IMR-90 (cell line): ENCODE measurements at regions not wholly inside any gene's neighbourhood (a gene's known extent, or its start where the extent isn't known, plus 50 kb on each side); places are given as distances from the start of the nearest gene placed in this dataset.

ENCODE experiments used
- ATAC-seq: fragments of 200-7000 bp; cut with Tn5 transposase; 2 replicates; pipeline ENCODE4 v1.9.1; 2020; ENCODE audit warnings: low read depth, mild to moderate bottlenecking, moderate library complexity
- BruUV-seq: library from RNA; stranded (reverse); fragments of 400-500 nt; replicated peaks from 2 replicates; lab custom pipeline; 2021; lab: Mats Ljungman, UMichigan
- CTCF ChIA-PET: fragments of 300-600 bp; formaldehyde crosslinking; extraction: SDS; loops from one replicate; lab custom pipeline; 2021; ENCODE audit warnings: antibody characterized with exemption; lab: Yijun Ruan, JAX
- POLR2A ChIA-PET: fragments of 300-600 bp; sonication (Branson Sonifier 250); formaldehyde crosslinking; loops from one replicate; lab custom pipeline; 2022; ENCODE audit warnings: antibody characterized with exemption; ENCODE audit not compliant: unreplicated experiment; lab: Charles Lee
- DNase-seq: peaks from one replicate; pipeline ENCODE4 v3.0.0; 2013
- H2AFZ ChIP-seq: replicated peaks from 2 replicates; pipeline ENCODE3; 2013; ENCODE audit warnings: low read length, mild to moderate bottlenecking; ENCODE audit not compliant: poor library complexity
- H2AK5ac ChIP-seq: 2 replicates; pipeline ENCODE4 v1.6.1; 2013; ENCODE audit warnings: low read depth, low read length, inconsistent platforms
- H2AK9ac ChIP-seq: replicated peaks from 2 replicates; pipeline ENCODE3; 2013; ENCODE audit warnings: mild to moderate bottlenecking, low read depth, low read length, moderate library complexity; ENCODE audit not compliant: poor library complexity
- H2BK120ac ChIP-seq: 2 replicates; pipeline ENCODE4 v1.6.1; 2013; ENCODE audit warnings: low read depth, low read length, inconsistent platforms
- H2BK15ac ChIP-seq: 3 replicates; pipeline ENCODE4 v1.6.1; 2013; ENCODE audit warnings: low read depth, low read length, inconsistent platforms
- H2BK20ac ChIP-seq: 2 replicates; pipeline ENCODE4 v1.6.1; 2013; ENCODE audit warnings: low read depth, mild to moderate bottlenecking, inconsistent platforms, low read length, moderate library complexity
- H2BK5ac ChIP-seq: 2 replicates; pipeline ENCODE4 v1.6.1; 2013; ENCODE audit warnings: mild to moderate bottlenecking, low read depth, low read length, inconsistent platforms; ENCODE audit not compliant: poor library complexity, severe bottlenecking
- H3K14ac ChIP-seq: replicated peaks from 2 replicates; pipeline ENCODE4 v1.6.1; 2013; ENCODE audit warnings: low read depth, low read length, inconsistent platforms
- H3K18ac ChIP-seq: 2 replicates; pipeline ENCODE4 v1.6.1; 2013; ENCODE audit warnings: low read depth, low read length, control low read depth
- H3K23ac ChIP-seq: 2 replicates; pipeline ENCODE4 v1.6.1; 2013; ENCODE audit warnings: low read depth, low read length, inconsistent platforms
- H3K27ac ChIP-seq: 2 replicates; pipeline ENCODE4 v1.5.1; 2013; ENCODE audit warnings: mild to moderate bottlenecking, control low read depth, low read length; ENCODE audit not compliant: insufficient read depth
- H3K27me3 ChIP-seq: 2 replicates; pipeline ENCODE4 v1.6.1; 2013; ENCODE audit warnings: low read length; ENCODE audit not compliant: control insufficient read depth, insufficient read depth
- H3K36me3 ChIP-seq: 2 replicates; pipeline ENCODE4 v1.6.1; 2013; ENCODE audit warnings: low read length, mixed read lengths; ENCODE audit not compliant: control insufficient read depth, insufficient read depth
- H3K4ac ChIP-seq: 2 replicates; pipeline ENCODE4 v1.6.1; 2013; ENCODE audit warnings: low read depth, low read length, inconsistent platforms
- H3K4me1 ChIP-seq: 2 replicates; pipeline ENCODE4 v1.6.1; 2013; ENCODE audit warnings: low read length, mixed read lengths; ENCODE audit not compliant: control insufficient read depth, insufficient read depth
- H3K4me2 ChIP-seq: 2 replicates; pipeline ENCODE4 v1.6.1; 2013; ENCODE audit warnings: low read depth, mild to moderate bottlenecking, control low read depth, low read length, moderate library complexity
- H3K4me3 ChIP-seq: 2 replicates; pipeline ENCODE4 v1.5.1; 2013; ENCODE audit warnings: low read depth, mild to moderate bottlenecking, control low read depth, low read length, moderate library complexity; ENCODE audit not compliant: insufficient read depth
- H3K56ac ChIP-seq: 2 replicates; pipeline ENCODE4 v1.6.1; 2013; ENCODE audit warnings: low read length, inconsistent platforms; ENCODE audit not compliant: insufficient read depth; ENCODE audit errors: extremely low read depth
- H3K79me1 ChIP-seq, 2 experiments: 2 replicates each; pipeline ENCODE4 v1.6.1; 2013; ENCODE audit warnings: low read length in 2 of 2, inconsistent platforms in 1 of 2, low read depth in 1 of 2
- H3K9ac ChIP-seq: 2 replicates; pipeline ENCODE4 v1.6.1; 2013; ENCODE audit warnings: low read depth, low read length, control low read depth
- H3K9me1 ChIP-seq: 2 replicates; pipeline ENCODE4 v1.6.1; 2013; ENCODE audit warnings: low read length, inconsistent platforms; ENCODE audit not compliant: insufficient read depth
- H3K9me3 ChIP-seq: 2 replicates; pipeline ENCODE4 v1.6.1; 2013; ENCODE audit warnings: low read length; ENCODE audit not compliant: control insufficient read depth, insufficient read depth
- H4K20me1 ChIP-seq: 2 replicates; pipeline ENCODE4 v1.6.1; 2013; ENCODE audit warnings: low read length, inconsistent platforms; ENCODE audit not compliant: insufficient read depth
- H4K5ac ChIP-seq: 2 replicates; pipeline ENCODE4 v1.6.1; 2013; ENCODE audit warnings: mild to moderate bottlenecking, low read depth, low read length, control low read depth
- H4K8ac ChIP-seq, 2 experiments: 2 replicates each; pipeline ENCODE4 v1.6.1; 2013; ENCODE audit warnings: low read depth in 2 of 2, low read length in 2 of 2, control low read depth in 1 of 2, inconsistent platforms in 1 of 2
- H4K91ac ChIP-seq: 2 replicates; pipeline ENCODE4 v1.6.1; 2013; ENCODE audit warnings: low read depth, low read length, inconsistent platforms; ENCODE audit not compliant: insufficient read depth
- CHD1 ChIP-seq: IDR thresholded peaks from 2 replicates; pipeline ENCODE4 v1.6.1; 2012; ENCODE audit warnings: low read depth, low read length, improper control_type of control experiment
- RCOR1 ChIP-seq: IDR thresholded peaks from 2 replicates; pipeline ENCODE4 v1.6.1; 2012; ENCODE audit warnings: mild to moderate bottlenecking, low read length, improper control_type of control experiment; ENCODE audit not compliant: insufficient replicate concordance
- WGBS, 2 experiments: methylation state at CpG; one replicate each; pipeline versions ENCODE4 v1.1.5 to v1.1.7; 2013; ENCODE audit warnings: missing lambda C conversion rate in 2 of 2; ENCODE audit not compliant: insufficient read length in 1 of 2; ENCODE audit errors: extremely low coverage in 2 of 2; 5-methylcytosine and 5-hydroxymethylcytosine counted together
- dilution Hi-C: fragments of 300-500 bp; cut with HindIII; formaldehyde crosslinking; loops from one replicate; pipeline ENCODE4 v1.14.3; 2018; ENCODE audit warnings: low sequenced_read_pairs; ENCODE audit not compliant: unreplicated experiment
- in situ Hi-C: fragments of 300-500 bp; cut with MboI; formaldehyde crosslinking; loops from 3 replicates; pipeline ENCODE4 v1.14.3; 2019; ENCODE audit warnings: low sequenced_read_pairs, inconsistent platforms, mixed read lengths
- intact Hi-C: fragments of 100-400 bp; cut with micrococcal nuclease; formaldehyde crosslinking; loops from 2 replicates; pipeline ENCODE4 v1.10.0; 2022

DNA sequence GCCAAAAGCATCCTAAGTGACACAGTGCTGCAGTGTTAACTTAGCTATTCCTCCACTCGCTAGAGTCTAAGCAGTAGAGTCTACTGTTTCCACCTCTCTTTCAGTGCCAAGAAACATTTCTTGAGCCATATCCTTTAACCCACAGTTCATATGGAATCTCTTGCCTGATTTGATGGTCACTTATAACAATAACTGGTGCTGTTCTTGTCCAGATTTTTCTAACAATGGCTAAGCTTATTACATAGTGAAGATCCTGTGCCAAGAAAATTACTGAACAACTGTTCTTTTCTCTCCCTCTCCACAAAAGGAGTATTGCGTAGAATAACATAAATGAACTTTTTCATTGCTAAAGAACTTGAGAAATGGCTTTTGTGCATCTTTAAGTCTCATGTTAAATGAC lies 121.3 kb downstream of the CDC7 start:
- H3K56ac ChIP-seq: no peak overlapping the region
- H4K5ac ChIP-seq: no peak overlapping the region
- BruUV-seq: no TSS peak
- dilution Hi-C loops: no loop called here
- peaks cover 5% of the 10 kb centered on the region; the same call in 1 of the 2 replicates for H3K27me3 ChIP-seq
- no peak overlapping the region for H3K23ac ChIP-seq
- in situ Hi-C loops: no loop called here
- H3K79me1 ChIP-seq: no peaks in the 10 kb centered on the region
- no CpG with 5 or more reads among the region's 2 CpGs for WGBS, 2 experiments
- H3K9me1 ChIP-seq: no peaks in the 10 kb centered on the region
- ChIA-PET CTCF (no interaction called here), POLR2A (no interaction called here)
- H2BK20ac ChIP-seq: no peak overlapping the region
- no peak overlapping the region for H3K27ac ChIP-seq
- no peak overlapping the region for H3K14ac ChIP-seq
- H3K9me3 ChIP-seq: no peaks in the 10 kb centered on the region
- no peak overlapping the region for H2AFZ ChIP-seq
- no peak overlapping the region for H2BK5ac ChIP-seq
- no peak overlapping the region for H2BK15ac ChIP-seq
- no peak overlapping the region for H4K8ac ChIP-seq
- no peak overlapping the region for H2AK5ac ChIP-seq
- H3K4ac ChIP-seq: no peak overlapping the region
- H3K4me2 ChIP-seq: no peak overlapping the region
- no peak overlapping the region for H3K9ac ChIP-seq
- H3K4me1 ChIP-seq: no peaks in the 10 kb centered on the region
- no peaks in the 10 kb centered on the region for H4K20me1 ChIP-seq
- H3K4me3 ChIP-seq: no peak overlapping the region
- ATAC-seq (no peak), DNase-seq (no peak)
- intact Hi-C loops: no loop called here
- H3K18ac ChIP-seq: no peak overlapping the region
- no peak overlapping the region for H2BK120ac ChIP-seq
- H4K91ac ChIP-seq: no peak overlapping the region
- no peak overlapping the region for H2AK9ac ChIP-seq
- TF ChIP-seq RCOR1 (no peak), CHD1 (no peak)
- H3K36me3 ChIP-seq: no peaks in the 10 kb centered on the region
